ENCODE measurements at regions not wholly inside any gene's neighbourhood (a gene's known extent, or its start where the extent isn't known, plus 50 kb on each side); places are given as distances from the start of the nearest gene placed in this dataset.

- DNase-seq = no peak
- Mint-ChIP-seq H3K4me3 (no peak overlapping the region), H3K4me1 (ENCODE audit: low read depth) (peaks cover 9% of the 10 kb centered on the region), H3K27ac (no peak overlapping the region), H3K9me3 (no peaks in the 10 kb centered on the region), H3K36me3 (ENCODE audit: low read depth) (no peaks in the 10 kb centered on the region), H3K27me3 (ENCODE audit: insufficient read depth) (peaks cover 6% of the 10 kb centered on the region)
- no peak for TF ChIP-seq CTCF (IDR thresholded peaks at IDR 0.05)
These were observed 221.0 kb downstream of the EFNB2 start for GRCh38 chr13:106314417-106314816.

DNA sequence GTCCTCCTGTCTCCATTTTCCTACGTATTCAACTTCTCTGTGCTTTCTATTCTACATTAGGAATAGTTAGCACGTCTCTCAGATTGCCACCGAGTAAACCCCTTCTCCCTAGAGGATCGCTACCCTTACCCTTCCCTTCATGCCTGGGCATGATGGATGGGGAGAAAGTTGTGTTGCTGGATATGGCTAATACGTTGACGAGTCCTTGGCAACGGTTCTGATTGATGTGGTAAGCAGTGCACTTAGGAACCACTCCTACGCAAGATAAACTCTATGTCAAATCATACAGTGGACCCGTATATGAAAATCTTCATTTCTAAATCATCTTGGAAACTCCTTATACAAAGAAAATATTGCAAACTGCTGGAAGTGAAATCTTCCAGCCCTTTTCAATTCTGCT is 224.5 kb downstream of the EFNB2 start:
- no peak for TF ChIP-seq CTCF (IDR thresholded peaks at IDR 0.05)
- peaks cover 3% of the 10 kb centered on the region for H3K27me3 Mint-ChIP-seq (ENCODE audit: insufficient read depth)
- H3K27ac Mint-ChIP-seq = no peak overlapping the region
- no peaks in the 10 kb centered on the region for H3K4me1 Mint-ChIP-seq (ENCODE audit: low read depth)
- H3K9me3 Mint-ChIP-seq = peaks cover 5% of the 10 kb centered on the region
- no peak for DNase-seq
- no peak overlapping the region for H3K4me3 Mint-ChIP-seq
- H3K36me3 Mint-ChIP-seq (ENCODE audit: low read depth) = no peaks in the 10 kb centered on the region

DNA sequence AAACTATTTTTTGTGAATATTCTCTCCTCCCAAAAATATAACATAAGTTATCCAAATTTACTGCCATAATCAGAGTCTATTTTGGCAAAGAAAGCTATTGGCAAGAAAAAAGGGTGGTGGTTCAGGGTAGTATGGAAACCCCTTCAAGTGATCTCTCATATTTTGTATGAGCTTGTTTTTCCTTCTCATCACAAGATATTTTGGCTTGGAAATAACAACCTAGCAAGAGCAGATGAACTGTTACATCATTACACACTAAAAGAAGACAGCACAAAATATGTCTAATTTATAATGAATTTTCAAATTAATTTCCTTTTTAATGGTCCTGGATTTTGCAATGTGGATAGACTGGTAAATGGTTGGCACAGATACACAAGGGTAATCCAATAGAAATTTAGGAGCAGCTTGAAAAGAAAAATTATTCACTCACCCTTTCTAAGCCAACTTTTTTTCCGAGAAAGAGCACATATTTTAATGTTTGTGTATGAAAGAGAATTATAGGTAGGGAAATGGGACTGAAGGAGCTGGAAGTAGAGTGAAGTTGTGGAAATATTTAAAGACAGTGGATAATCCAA is 225.1 kb downstream of the EFNB2 start:
- H3K27me3 Mint-ChIP-seq (ENCODE audit: insufficient read depth) = no peaks in the 10 kb centered on the region; the same call in none of the 2 replicates
- H3K9me3 Mint-ChIP-seq = peaks cover 5% of the 10 kb centered on the region
- DNase-seq = no peak
- H3K4me3 Mint-ChIP-seq = no peak overlapping the region
- no peak for TF ChIP-seq CTCF (IDR thresholded peaks at IDR 0.05)
- H3K4me1 Mint-ChIP-seq (ENCODE audit: low read depth) = no peaks in the 10 kb centered on the region
- no peak overlapping the region for H3K27ac Mint-ChIP-seq
- no peaks in the 10 kb centered on the region for H3K36me3 Mint-ChIP-seq (ENCODE audit: low read depth)

- H3K36me3 Mint-ChIP-seq (ENCODE audit: low read depth) = no peaks in the 10 kb centered on the region
These were observed 228.6 kb downstream of the EFNB2 start for GRCh38 chr13:106306748-106307277.

GRCh38 chr13:106302843-106303242 is 232.6 kb downstream of the EFNB2 start:
- Mint-ChIP-seq H3K36me3 (ENCODE audit: low read depth) (no peaks in the 10 kb centered on the region), H3K4me1 (ENCODE audit: low read depth) (no peaks in the 10 kb centered on the region), H3K9me3 (peaks cover 2% of the 10 kb centered on the region; the same call in 1 of the 2 replicates), H3K27ac (no peak overlapping the region), H3K4me3 (no peak overlapping the region), H3K27me3 (ENCODE audit: insufficient read depth) (peaks cover 3% of the 10 kb centered on the region)
- TF ChIP-seq CTCF (IDR thresholded peaks at IDR 0.05) = no peak
- no peak for DNase-seq

More at GRCh38 chr13:106306748-106307277, 228.6 kb downstream of the EFNB2 start:
- H3K9me3 Mint-ChIP-seq = peaks cover 5% of the 10 kb centered on the region
- H3K27me3 Mint-ChIP-seq (ENCODE audit: insufficient read depth) = no peaks in the 10 kb centered on the region; the same call in none of the 2 replicates
- no peak for TF ChIP-seq CTCF (IDR thresholded peaks at IDR 0.05)
- H3K4me3 Mint-ChIP-seq = no peak overlapping the region
- no peaks in the 10 kb centered on the region for H3K4me1 Mint-ChIP-seq (ENCODE audit: low read depth)
- no peak for DNase-seq
- H3K27ac Mint-ChIP-seq = no peak overlapping the region
